ENCODE measurements at regions not wholly inside any gene's neighbourhood (a gene's known extent, or its start where the extent isn't known, plus 50 kb on each side); places are given as distances from the start of the nearest gene placed in this dataset.

GRCh38 chr11:41989823-41990380, 530.5 kb upstream of the LRRC4C start (continued):
- TF ChIP-seq KIAA2018 (CRISPR knock-in tag; IDR thresholded peaks at IDR 0.05; ENCODE audit: borderline replicate concordance) (no peak), YEATS4 (CRISPR knock-in tag; IDR thresholded peaks at IDR 0.05; ENCODE audit: borderline replicate concordance) (no peak), CBX2 (IDR thresholded peaks at IDR 0.05; ENCODE audit: low read depth, low read length) (no peak), CBX2 (CRISPR knock-in tag; IDR thresholded peaks at IDR 0.05; ENCODE audit: low read depth) (no peak), RARG (CRISPR knock-in tag; IDR thresholded peaks at IDR 0.05; ENCODE audit: low read depth) (no peak), TOE1 (CRISPR knock-in tag; IDR thresholded peaks at IDR 0.05) (no peak), MZF1 (CRISPR knock-in tag; IDR thresholded peaks at IDR 0.05; ENCODE audit: borderline replicate concordance) (no peak), ZNF274 (CRISPR knock-in tag; IDR thresholded peaks at IDR 0.05) (no peak)
